Posterior cingulate gyrus (tissue), 11 donors: ENCODE measurements at regions not wholly inside any gene's neighbourhood (a gene's known extent, or its start where the extent isn't known, plus 50 kb on each side); places are given as distances from the start of the nearest gene placed in this dataset.
"Not testable (repeated sequence)": the region's sequence is repeated elsewhere in the genome, so short reads cannot be mapped to it uniquely, and the experiment has no call there.

Source experiments
- DNase-seq, 10 donors: peaks; one replicate each; pipeline versions ENCODE4 v3.0.0 to v3.0.0-alpha.2; 2020 to 2021; ENCODE audit warnings: mixed read lengths in 3 of 10
- intact Hi-C: fragments of 100-400 bp; cut with DNase I; formaldehyde crosslinking; loops from one replicate; pipeline ENCODE4 v1.15.1; 2023

- DNase-seq = no peak
- intact Hi-C loops = no loop called here
Measured at GRCh38 chr4:29680644-29681043, 1039.5 kb upstream of the PCDH7 start.

- DNase-seq = no peak
- intact Hi-C loops = no loop called here
Measured at GRCh38 chr4:29704059-29704458, 1016.1 kb upstream of the PCDH7 start.

GRCh38 chr4:29708473-29708872 lies 1011.7 kb upstream of the PCDH7 start:
- intact Hi-C loops = no loop called here
- DNase-seq = no peak

GRCh38 chr4:29710519-29710918 lies 1009.6 kb upstream of the PCDH7 start:
- no peak for DNase-seq
- intact Hi-C loops = no loop called here

GRCh38 chr4:29711226-29711625 lies 1008.9 kb upstream of the PCDH7 start:
- DNase-seq = no peak
- intact Hi-C loops = no loop called here

GRCh38 chr4:29717287-29718057 lies 1002.7 kb upstream of the PCDH7 start:
- no peak for DNase-seq
- intact Hi-C loops = no loop called here

GRCh38 chr4:29718136-29718535 lies 1002.0 kb upstream of the PCDH7 start:
- intact Hi-C loops = no loop called here
- no peak for DNase-seq

- no peak for DNase-seq
- intact Hi-C loops = no loop called here
Measured at GRCh38 chr4:29722253-29722652, 997.9 kb upstream of the PCDH7 start.

GRCh38 chr4:29726938-29727337 lies 993.2 kb upstream of the PCDH7 start:
- intact Hi-C loops = no loop called here
- DNase-seq = no peak

- no peak for DNase-seq
- intact Hi-C loops = no loop called here
Measured at GRCh38 chr4:29734343-29735213, 985.6 kb upstream of the PCDH7 start.

GRCh38 chr4:29756966-29757365 lies 963.2 kb upstream of the PCDH7 start:
- intact Hi-C loops = no loop called here
- DNase-seq = no peak

- DNase-seq = no peak
- intact Hi-C loops = no loop called here
Measured at GRCh38 chr4:29762151-29762550, 958.0 kb upstream of the PCDH7 start.

GRCh38 chr4:29770627-29771026 lies 949.5 kb upstream of the PCDH7 start:
- intact Hi-C loops = no loop called here
- no peak for DNase-seq

- intact Hi-C loops, DNase-seq: not testable (repeated sequence)
Measured at GRCh38 chr4:29788123-29788522, 932.0 kb upstream of the PCDH7 start.

GRCh38 chr4:29805245-29805644 lies 914.9 kb upstream of the PCDH7 start:
- no peak for DNase-seq
- intact Hi-C loops = no loop called here

GRCh38 chr4:29805916-29806480 lies 914.2 kb upstream of the PCDH7 start:
- DNase-seq = no peak
- intact Hi-C loops = no loop called here

- no peak for DNase-seq
- intact Hi-C loops = no loop called here
Measured at GRCh38 chr4:29817961-29818360, 902.2 kb upstream of the PCDH7 start.

- no peak for DNase-seq
- intact Hi-C loops = no loop called here
Measured at GRCh38 chr4:29829067-29829466, 891.1 kb upstream of the PCDH7 start.

- intact Hi-C loops = no loop called here
- no peak for DNase-seq
Measured at GRCh38 chr4:29852537-29852936, 867.6 kb upstream of the PCDH7 start.

- intact Hi-C loops = no loop called here
- DNase-seq = no peak
Measured at GRCh38 chr4:29853833-29854232, 866.3 kb upstream of the PCDH7 start.

- no peak for DNase-seq
- intact Hi-C loops = no loop called here
Measured at GRCh38 chr4:29861307-29861706, 858.9 kb upstream of the PCDH7 start.

GRCh38 chr4:29867412-29867811 lies 852.8 kb upstream of the PCDH7 start:
- no peak for DNase-seq
- intact Hi-C loops = no loop called here
